Brain pericyte (primary cell): ENCODE measurements at regions not wholly inside any gene's neighbourhood (a gene's known extent, or its start where the extent isn't known, plus 50 kb on each side); places are given as distances from the start of the nearest gene placed in this dataset.

Source experiments
- DNase-seq: peaks from one replicate; pipeline ENCODE4 v3.0.0-alpha.2; 2012; ENCODE audit warnings: low read depth, low spot score

DNA sequence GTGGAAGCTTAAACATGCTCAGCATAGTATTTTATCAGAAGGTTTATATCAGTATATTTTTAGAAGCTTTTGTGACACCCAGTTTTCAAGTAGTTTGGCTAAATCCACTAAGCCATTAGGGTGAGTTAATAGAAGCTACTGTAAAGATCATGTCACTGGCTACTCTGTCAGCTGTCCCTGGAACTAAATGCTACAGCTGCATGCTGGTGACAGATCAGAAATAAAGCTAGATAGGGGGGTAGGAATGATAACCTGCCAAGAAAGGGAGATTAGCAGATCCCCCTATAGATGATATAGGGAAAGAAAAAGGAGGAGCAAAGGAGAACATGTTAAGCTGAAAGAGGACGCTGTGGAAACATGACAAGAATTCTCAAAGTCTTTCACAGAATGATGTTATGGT, 363.2 kb downstream of the QKI start:
- DNase-seq: no peak

DNA sequence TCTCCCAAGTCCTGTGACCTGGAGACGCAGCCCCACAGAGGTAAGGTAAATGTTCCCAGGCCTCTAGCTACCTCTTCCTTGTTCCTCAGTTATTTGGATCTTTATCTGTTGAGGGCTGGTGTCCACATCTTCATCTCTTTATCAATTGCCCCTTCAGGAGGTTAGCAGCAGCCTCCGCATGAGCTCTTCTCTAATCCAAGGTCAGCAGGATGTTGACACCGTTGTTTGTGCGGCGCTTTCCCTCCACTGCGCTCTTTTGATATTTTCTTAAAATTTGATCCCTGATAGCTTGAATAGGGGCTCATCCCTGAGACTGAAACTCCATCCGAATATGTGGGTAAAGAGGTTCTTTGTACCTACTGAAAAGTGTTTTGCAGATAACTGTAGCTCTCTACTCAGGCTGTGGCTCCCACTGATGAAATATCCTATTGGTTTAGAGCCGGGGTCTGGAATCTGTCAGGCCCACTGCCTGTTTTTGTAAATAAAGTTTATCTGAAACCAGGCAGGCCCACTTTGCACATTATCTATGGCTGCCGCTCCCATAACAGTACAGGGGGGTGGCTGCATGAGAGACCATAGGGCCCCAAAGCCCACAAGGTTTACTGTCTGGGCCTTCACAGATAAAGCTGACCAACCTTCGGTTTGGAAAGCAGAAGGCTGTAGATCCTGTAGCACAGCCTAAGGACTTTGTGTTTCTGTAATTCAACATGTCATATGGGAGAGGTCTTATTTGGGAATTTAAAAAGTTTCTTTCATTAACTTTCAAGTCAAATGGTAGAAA, 362.6 kb downstream of the QKI start:
- no peak for DNase-seq

GRCh38 chr6:163776196-163776905, 361.8 kb downstream of the QKI start:
- DNase-seq: no peak

DNA sequence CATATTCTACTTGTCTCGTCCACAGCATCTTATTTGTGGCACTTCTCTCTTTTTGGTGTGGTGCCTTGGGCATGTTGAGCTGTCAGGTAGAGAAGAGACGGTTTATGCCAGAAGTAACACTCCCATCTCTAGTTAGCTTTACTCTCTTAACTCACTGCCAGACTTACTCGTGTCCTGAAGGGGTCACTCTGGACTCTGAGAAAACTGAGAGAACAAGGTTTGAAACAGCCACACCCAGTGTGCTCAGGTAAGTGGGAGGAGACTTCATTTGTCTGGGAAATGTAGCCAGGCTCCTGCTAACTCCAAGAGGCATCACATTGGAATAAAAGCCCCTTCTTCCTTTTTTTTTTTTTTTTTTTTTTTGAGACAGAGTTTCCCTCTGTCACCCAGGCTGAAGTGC, 360.8 kb downstream of the QKI start:
- no peak for DNase-seq

GRCh38 chr6:163774485-163774884, 360.0 kb downstream of the QKI start:
- DNase-seq: no peak

DNA sequence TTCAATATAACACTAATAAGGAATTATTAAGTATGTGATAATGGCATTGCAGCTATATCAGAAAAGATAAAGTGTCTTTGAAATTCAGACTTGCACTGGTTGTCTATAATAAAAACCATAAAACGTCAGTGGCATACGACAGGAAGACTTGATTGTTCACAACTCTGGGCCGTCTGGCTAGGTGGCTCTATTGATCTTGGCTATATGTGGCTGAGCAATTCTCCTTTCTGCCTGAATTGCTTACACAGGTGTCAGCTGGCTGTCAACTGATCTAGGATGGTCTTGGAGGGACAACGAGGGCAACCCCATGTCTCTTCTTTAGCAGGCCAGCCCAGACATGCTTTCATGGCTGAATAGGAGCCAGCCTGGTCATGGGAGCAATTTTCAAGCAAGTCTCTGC, 359.1 kb downstream of the QKI start:
- DNase-seq: no peak

- no peak for DNase-seq
These were observed 358.2 kb downstream of the QKI start for GRCh38 chr6:163772701-163773100.

DNA sequence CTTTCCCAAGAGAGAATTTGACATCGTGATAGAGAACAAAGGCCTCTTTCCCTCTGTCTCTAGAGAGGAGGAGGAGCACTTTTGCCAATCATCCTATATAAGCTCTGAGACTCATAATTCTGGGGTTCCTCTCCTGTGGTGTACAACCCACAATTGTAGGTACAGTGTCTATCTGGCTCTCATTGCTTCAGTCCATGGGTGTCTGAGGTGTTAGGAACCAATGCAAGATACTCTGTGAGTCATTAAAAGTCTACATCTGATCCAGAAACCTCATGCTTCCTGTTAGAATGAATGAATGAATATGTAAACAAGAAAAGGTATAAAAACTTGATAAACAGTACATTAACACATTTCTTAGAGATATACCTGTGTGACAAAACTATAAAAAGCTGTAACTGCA, 356.7 kb downstream of the QKI start:
- no peak for DNase-seq

- DNase-seq: no peak
These were observed 354.4 kb downstream of the QKI start for GRCh38 chr6:163768905-163769304.

DNA sequence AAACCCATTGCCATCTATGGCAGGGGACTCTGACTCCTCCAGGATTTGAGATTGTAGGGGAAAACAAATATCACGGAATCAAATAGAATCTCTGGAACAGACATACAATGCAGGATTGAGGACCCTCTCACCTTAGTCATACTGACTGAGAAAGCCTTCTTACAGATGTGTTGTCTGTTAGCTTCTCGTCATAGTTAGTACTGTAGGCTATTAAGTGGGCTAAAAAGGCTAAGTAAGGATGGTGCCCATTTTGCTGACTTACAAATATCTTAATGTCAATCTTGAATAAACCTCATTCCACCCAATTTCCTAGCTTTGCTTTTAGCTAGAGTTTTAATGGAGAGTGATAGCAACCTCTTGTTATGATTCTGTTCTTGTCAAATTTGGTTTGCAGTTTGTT, 352.4 kb downstream of the QKI start:
- no peak for DNase-seq

GRCh38 chr6:163765335-163765734, 350.8 kb downstream of the QKI start:
- DNase-seq: no peak

DNA sequence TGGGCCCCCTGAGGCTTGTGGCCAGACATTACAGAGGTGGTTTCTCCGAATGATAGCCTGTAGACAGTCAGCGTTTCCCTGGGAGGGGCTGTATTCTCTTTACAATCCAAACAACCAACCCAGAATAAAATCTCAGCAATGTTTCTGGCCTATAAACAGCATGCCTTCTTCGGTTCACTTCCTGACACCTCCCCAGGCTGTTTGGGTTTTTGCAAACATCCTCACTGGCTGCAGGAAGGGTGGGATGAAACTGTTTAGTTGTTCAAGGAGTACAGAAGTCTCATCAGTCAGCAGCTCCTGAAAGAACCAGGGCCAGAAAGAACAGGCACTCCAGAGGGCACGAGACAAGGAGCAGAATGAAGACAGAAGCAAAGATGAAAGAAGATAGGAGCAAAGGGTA, 350.0 kb downstream of the QKI start:
- DNase-seq: no peak

GRCh38 chr6:163761481-163761880, 347.0 kb downstream of the QKI start:
- no peak for DNase-seq

GRCh38 chr6:163760860-163761259, 346.3 kb downstream of the QKI start:
- no peak for DNase-seq

DNA sequence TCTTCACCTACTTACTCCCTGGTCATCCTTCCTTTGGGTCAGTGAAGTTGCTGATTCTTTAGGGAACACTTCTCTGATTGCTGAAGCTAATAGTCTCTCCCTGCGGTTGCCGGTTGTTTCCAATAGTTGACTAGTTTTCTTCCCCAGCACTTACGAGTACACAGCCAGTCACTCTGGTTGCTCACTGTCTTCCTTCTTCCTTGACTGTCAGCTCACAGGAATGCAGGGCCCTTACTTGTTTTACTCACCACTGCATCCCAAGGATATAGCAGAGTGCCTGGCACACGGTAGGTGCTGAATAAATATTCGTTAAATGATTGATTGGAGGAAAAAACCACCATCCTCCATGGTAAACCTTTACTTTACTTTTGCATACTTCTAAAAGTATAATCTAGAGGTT, 345.0 kb downstream of the QKI start:
- DNase-seq: no peak

- DNase-seq: no peak
These were observed 343.0 kb downstream of the QKI start for GRCh38 chr6:163757520-163757919.

GRCh38 chr6:163756079-163756478, 341.6 kb downstream of the QKI start:
- DNase-seq: no peak

DNA sequence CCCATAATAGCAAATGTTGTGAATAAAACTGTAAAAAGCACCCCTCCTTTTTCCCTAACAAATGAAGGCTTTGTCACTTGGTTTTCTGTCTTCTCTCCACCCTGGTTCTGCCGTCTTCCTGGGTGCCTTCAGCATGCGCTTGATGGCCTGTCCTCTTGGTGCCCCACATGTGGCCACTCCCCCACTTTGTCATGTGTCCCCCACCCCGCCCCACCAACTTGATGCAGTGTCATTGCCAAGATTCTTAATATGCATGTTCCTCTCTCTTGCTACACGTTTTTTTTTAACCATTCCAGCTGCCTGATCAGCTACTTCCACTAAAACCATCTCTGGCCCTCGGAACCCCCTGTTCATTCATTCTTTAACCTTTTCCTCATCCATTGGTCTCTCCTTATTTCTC, 340.3 kb downstream of the QKI start:
- DNase-seq: no peak

DNA sequence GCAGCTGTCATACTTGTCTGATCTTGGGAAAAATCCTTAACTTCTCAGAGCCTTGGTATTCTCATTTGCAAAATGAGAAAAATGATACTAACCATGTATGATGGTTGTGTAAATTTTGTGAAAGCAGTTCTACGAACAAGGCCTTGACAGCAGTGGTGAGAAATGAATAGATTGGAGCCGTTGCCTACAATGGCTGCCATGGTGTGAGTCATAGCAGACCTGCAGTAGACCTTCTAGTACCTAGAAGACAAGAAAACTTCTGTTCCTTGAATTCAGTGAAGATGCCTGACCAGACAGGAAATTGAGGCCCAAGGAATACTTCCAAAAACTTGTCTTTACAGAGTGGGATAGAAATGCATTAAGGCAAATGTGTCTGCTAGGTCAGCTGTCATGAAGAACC, 338.9 kb downstream of the QKI start:
- no peak for DNase-seq

DNA sequence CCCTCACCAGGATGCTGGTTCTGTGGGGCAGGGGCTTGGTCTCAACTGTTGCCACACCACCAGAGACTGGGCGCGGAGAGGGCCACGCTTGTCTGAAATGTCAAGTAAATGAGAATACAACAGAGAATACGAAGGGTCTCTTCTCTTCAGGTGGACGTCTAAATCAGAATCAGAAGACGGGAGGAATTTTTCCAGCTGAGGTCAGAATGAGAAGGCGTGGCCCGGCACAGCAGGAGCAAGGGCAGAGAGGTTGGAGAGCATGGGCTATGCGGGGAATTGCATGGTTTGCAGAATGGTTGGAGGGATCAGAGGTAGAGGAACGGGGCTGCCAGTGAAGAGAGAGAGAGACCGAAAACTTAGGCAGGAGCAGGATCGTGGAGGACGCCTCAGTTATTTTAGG, 337.9 kb downstream of the QKI start:
- DNase-seq: no peak

DNA sequence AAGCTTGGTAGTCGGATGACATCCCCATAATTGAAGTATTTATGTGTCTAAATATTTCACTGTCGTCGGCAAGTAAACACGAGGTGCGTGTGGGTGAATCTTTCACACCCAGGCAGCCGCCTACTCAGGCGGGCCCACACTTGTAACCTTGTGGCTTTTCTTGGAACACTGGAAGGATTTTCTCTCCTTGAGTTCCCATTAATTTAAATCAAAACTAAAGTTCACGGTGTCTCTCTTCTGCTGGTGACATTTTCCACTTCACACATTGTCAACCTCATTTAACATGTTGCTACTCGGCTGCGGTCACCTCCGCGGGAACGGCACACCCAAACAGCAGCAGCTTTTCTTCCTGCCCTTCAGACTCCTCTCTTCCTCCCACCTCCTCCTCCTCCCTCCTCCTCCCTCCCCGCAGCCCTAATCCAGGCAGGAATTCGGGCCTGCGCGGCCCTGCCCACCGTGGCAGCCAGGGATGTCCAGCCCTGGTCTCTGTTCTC, 336.6 kb downstream of the QKI start:
- DNase-seq: no peak

- DNase-seq: no peak
These were observed 336.0 kb downstream of the QKI start for GRCh38 chr6:163750431-163751031.

DNA sequence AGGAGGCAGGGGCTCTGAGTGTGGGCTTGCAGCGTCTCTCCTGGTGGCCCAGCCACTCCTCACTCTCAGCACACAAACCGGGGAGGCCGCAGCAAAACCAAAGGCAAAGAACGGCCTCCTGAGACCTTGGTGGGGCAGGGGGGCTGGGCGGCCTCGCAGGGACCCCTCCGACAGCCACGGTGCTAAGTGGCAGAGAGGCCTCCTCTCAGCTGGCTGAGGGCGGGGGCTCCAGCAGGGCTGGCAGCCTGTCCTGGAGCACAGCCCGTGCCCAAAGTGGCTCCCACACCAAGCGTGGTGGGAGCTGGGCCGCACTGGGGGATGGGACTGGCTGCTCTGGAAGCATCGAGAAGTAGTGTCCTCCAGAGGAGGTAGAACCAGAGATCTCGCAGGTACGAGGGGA, 334.4 kb downstream of the QKI start:
- no peak for DNase-seq
